WTC11 (cell line): ENCODE measurements at regions not wholly inside any gene's neighbourhood (a gene's known extent, or its start where the extent isn't known, plus 50 kb on each side); places are given as distances from the start of the nearest gene placed in this dataset.

ENCODE experiments used
- ATAC-seq: fragments of 200-7000 bp; cut with Tn5 transposase; 2 replicates; pipeline ENCODE4 v1.10.0; 2021; ENCODE audit warnings: mild to moderate bottlenecking, moderate library complexity
- CTCF ChIA-PET: fragments of 300-600 bp; sonication (Branson Sonifier 250); formaldehyde crosslinking; loops from one replicate; lab custom pipeline; 2021; ENCODE audit warnings: antibody characterized with exemption; lab: Charles Lee
- POLR2A ChIA-PET: fragments of 350-600 bp; sonication (Branson Sonifier 250); formaldehyde crosslinking; loops from one replicate; lab custom pipeline; 2021; ENCODE audit warnings: antibody characterized with exemption; lab: Charles Lee
- DNase-seq: peaks from one replicate; pipeline ENCODE4 v3.0.0; 2021; ENCODE audit warnings: low spot score
- H3K27ac Mint-ChIP-seq: 2 replicates; pipeline ENCODE4 v1.8.0; 2021; ENCODE audit warnings: mixed read lengths
- H3K27me3 Mint-ChIP-seq: 2 replicates; pipeline ENCODE4 v1.8.0; 2021; ENCODE audit warnings: low read depth, mild to moderate bottlenecking, moderate library complexity, mixed read lengths
- H3K36me3 Mint-ChIP-seq: 2 replicates; pipeline ENCODE4 v1.8.0; 2021; ENCODE audit warnings: mixed read lengths
- H3K4me1 Mint-ChIP-seq: 2 replicates; pipeline ENCODE4 v1.8.0; 2022; ENCODE audit warnings: mixed read lengths
- H3K4me3 Mint-ChIP-seq: 2 replicates; pipeline ENCODE4 v1.8.0; 2021; ENCODE audit warnings: mild to moderate bottlenecking, moderate library complexity, mixed read lengths
- H3K9me3 Mint-ChIP-seq: 2 replicates; pipeline ENCODE4 v1.8.0; 2021; ENCODE audit warnings: mixed read lengths
- CBFB ChIP-seq: sonication (generic); formaldehyde crosslinking; IDR thresholded peaks from 2 replicates; pipeline ENCODE4 v1.8.1; 2022; ENCODE audit warnings: mild to moderate bottlenecking, low read depth, missing genetic modification reagents
- JUN ChIP-seq: sonication (generic); formaldehyde crosslinking; IDR thresholded peaks from 2 replicates; pipeline ENCODE4 v1.8.0; 2023; ENCODE audit warnings: mild to moderate bottlenecking, missing genetic modification reagents
- OVOL2 ChIP-seq: fragments of 250-450 bp; sonication (Bioruptor Pico); IDR thresholded peaks from 2 replicates; pipeline ENCODE4 v1.9.0; 2021; ENCODE audit warnings: mild to moderate bottlenecking, borderline replicate concordance
- PRRX2 ChIP-seq: fragments of 250-450 bp; sonication (Bioruptor Pico); IDR thresholded peaks from 2 replicates; pipeline ENCODE4 v1.8.0; 2021; ENCODE audit warnings: mild to moderate bottlenecking
- RORB ChIP-seq: fragments of 250-450 bp; sonication (Bioruptor Pico); IDR thresholded peaks from 2 replicates; pipeline ENCODE4 v1.9.0; 2021; ENCODE audit warnings: mild to moderate bottlenecking
- SMAD3 ChIP-seq: sonication (generic); formaldehyde crosslinking; IDR thresholded peaks from 2 replicates; pipeline ENCODE4 v1.8.0; 2022; ENCODE audit warnings: missing genetic modification reagents, mild to moderate bottlenecking, borderline replicate concordance
- SMAD4 ChIP-seq: sonication (generic); formaldehyde crosslinking; IDR thresholded peaks from 2 replicates; pipeline ENCODE4 v1.8.0; 2022; ENCODE audit warnings: mild to moderate bottlenecking, missing genetic modification reagents
- SOX15 ChIP-seq: fragments of 250-450 bp; sonication (Bioruptor Pico); IDR thresholded peaks from 2 replicates; pipeline ENCODE4 v1.9.0; 2021; ENCODE audit warnings: mild to moderate bottlenecking
- SP1 ChIP-seq: sonication (generic); formaldehyde crosslinking; conservative IDR thresholded peaks from 2 replicates; pipeline ENCODE4 v1.8.1; 2022; ENCODE audit warnings: missing genetic modification reagents
- ZNF317 ChIP-seq: sonication (generic); formaldehyde crosslinking; IDR thresholded peaks from 2 replicates; pipeline ENCODE4 v1.8.1; 2023; ENCODE audit warnings: low read depth, mild to moderate bottlenecking, moderate library complexity, missing genetic modification reagents, borderline replicate concordance
- ZNF416 ChIP-seq: fragments of 250-450 bp; sonication (Bioruptor Pico); IDR thresholded peaks from 2 replicates; pipeline ENCODE4 v1.9.0; 2021; ENCODE audit warnings: mild to moderate bottlenecking, inconsistent platforms
- ZNF423 ChIP-seq: fragments of 250-450 bp; sonication (Bioruptor Pico); IDR thresholded peaks from 2 replicates; pipeline ENCODE4 v2.1.2; 2022; ENCODE audit warnings: mild to moderate bottlenecking, moderate library complexity
- TF ChIP-seq, protein P1 (sequence below): sonication (generic); formaldehyde crosslinking; IDR thresholded peaks from 2 replicates; pipeline ENCODE4 v1.8.0; 2022; ENCODE audit warnings: mild to moderate bottlenecking, missing genetic modification reagents
- TF ChIP-seq, protein P2 (sequence below): sonication (generic); formaldehyde crosslinking; IDR thresholded peaks from 2 replicates; pipeline ENCODE4 v1.8.0; 2022; ENCODE audit warnings: mild to moderate bottlenecking, missing genetic modification reagents
- TF ChIP-seq, protein P3 (sequence below): fragments of 250-450 bp; sonication (Bioruptor Pico); IDR thresholded peaks from 2 replicates; pipeline ENCODE4 v1.9.0; 2021; ENCODE audit warnings: mild to moderate bottlenecking, borderline replicate concordance
- TF ChIP-seq, protein P4 (sequence below): sonication (generic); formaldehyde crosslinking; IDR thresholded peaks from 2 replicates; pipeline ENCODE4 v1.8.1; 2022; ENCODE audit warnings: mild to moderate bottlenecking, moderate library complexity, missing genetic modification reagents
- TF ChIP-seq, protein P5 (sequence below): sonication (generic); formaldehyde crosslinking; IDR thresholded peaks from 2 replicates; pipeline ENCODE4 v1.8.1; 2023; ENCODE audit warnings: mild to moderate bottlenecking, missing genetic modification reagents, borderline replicate concordance
- TF ChIP-seq, protein P6 (sequence below): sonication (generic); formaldehyde crosslinking; IDR thresholded peaks from 2 replicates; pipeline ENCODE4 v1.8.1; 2022; ENCODE audit warnings: low read depth, mild to moderate bottlenecking, moderate library complexity, missing genetic modification reagents, borderline replicate concordance

DNA sequence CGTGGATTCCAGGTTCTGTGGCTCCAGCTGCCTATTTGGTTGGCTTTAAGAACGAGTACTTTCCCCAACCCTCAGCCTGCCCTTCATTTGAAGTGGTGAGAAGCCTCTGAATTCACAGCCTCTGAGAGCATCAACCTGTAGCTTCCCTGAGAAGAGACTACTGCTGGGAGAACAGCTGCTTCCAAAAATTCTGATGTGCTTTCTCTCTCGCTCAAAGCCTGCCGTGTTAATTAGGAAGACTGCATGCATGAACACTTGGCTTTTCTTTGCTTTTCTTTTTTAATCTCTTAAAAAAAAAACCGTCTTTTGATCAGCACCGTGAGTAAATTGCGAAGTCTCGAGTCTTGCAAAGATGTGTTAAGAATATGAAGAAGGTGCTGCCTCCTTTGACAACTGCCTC lies 153.4 kb upstream of the MAP1B start:
- no peak for ATAC-seq
- ChIA-PET CTCF (interaction anchor here (0.6 kb wide), 1 partner anchor 11 kb away, joined by 3 read pairs; no protein-coding TSS in a partner anchor), POLR2A (no interaction called here)
- Mint-ChIP-seq H3K4me1 (peaks cover 27% of the 10 kb centered on the region), H3K27me3 (peaks cover 6% of the 10 kb centered on the region), H3K9me3 (peaks cover 17% of the 10 kb centered on the region), H3K4me3 (no peak overlapping the region), H3K36me3 (peaks cover 8% of the 10 kb centered on the region), H3K27ac (no peak overlapping the region; the same call in 1 of the 2 replicates)
- no peak for DNase-seq
- TF ChIP-seq, protein P1, sequence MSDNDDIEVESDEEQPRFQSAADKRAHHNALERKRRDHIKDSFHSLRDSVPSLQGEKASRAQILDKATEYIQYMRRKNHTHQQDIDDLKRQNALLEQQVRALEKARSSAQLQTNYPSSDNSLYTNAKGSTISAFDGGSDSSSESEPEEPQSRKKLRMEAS (CRISPR knock-in tag), result no peak
- TF ChIP-seq, protein P2, sequence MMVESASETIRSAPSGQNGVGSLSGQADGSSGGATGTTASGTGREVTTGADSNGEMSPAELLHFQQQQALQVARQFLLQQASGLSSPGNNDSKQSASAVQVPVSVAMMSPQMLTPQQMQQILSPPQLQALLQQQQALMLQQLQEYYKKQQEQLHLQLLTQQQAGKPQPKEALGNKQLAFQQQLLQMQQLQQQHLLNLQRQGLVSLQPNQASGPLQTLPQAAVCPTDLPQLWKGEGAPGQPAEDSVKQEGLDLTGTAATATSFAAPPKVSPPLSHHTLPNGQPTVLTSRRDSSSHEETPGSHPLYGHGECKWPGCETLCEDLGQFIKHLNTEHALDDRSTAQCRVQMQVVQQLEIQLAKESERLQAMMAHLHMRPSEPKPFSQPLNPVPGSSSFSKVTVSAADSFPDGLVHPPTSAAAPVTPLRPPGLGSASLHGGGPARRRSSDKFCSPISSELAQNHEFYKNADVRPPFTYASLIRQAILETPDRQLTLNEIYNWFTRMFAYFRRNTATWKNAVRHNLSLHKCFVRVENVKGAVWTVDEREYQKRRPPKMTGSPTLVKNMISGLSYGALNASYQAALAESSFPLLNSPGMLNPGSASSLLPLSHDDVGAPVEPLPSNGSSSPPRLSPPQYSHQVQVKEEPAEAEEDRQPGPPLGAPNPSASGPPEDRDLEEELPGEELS (CRISPR knock-in tag), result no peak
- TF ChIP-seq SMAD3 (no peak), RORB (CRISPR knock-in tag) (no peak), PRRX2 (no peak), OVOL2 (CRISPR knock-in tag) (no peak), CBFB (CRISPR knock-in tag) (no peak), SOX15 (CRISPR knock-in tag) (no peak), ZNF317 (no peak), SMAD4 (no peak), ZNF416 (CRISPR knock-in tag) (no peak), SP1 (no peak), ZNF423 (CRISPR knock-in tag) (no peak), JUN (CRISPR knock-in tag) (no peak)
- TF ChIP-seq, protein P3, sequence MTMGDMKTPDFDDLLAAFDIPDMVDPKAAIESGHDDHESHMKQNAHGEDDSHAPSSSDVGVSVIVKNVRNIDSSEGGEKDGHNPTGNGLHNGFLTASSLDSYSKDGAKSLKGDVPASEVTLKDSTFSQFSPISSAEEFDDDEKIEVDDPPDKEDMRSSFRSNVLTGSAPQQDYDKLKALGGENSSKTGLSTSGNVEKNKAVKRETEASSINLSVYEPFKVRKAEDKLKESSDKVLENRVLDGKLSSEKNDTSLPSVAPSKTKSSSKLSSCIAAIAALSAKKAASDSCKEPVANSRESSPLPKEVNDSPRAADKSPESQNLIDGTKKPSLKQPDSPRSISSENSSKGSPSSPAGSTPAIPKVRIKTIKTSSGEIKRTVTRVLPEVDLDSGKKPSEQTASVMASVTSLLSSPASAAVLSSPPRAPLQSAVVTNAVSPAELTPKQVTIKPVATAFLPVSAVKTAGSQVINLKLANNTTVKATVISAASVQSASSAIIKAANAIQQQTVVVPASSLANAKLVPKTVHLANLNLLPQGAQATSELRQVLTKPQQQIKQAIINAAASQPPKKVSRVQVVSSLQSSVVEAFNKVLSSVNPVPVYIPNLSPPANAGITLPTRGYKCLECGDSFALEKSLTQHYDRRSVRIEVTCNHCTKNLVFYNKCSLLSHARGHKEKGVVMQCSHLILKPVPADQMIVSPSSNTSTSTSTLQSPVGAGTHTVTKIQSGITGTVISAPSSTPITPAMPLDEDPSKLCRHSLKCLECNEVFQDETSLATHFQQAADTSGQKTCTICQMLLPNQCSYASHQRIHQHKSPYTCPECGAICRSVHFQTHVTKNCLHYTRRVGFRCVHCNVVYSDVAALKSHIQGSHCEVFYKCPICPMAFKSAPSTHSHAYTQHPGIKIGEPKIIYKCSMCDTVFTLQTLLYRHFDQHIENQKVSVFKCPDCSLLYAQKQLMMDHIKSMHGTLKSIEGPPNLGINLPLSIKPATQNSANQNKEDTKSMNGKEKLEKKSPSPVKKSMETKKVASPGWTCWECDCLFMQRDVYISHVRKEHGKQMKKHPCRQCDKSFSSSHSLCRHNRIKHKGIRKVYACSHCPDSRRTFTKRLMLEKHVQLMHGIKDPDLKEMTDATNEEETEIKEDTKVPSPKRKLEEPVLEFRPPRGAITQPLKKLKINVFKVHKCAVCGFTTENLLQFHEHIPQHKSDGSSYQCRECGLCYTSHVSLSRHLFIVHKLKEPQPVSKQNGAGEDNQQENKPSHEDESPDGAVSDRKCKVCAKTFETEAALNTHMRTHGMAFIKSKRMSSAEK, result no peak
- TF ChIP-seq, protein P4, sequence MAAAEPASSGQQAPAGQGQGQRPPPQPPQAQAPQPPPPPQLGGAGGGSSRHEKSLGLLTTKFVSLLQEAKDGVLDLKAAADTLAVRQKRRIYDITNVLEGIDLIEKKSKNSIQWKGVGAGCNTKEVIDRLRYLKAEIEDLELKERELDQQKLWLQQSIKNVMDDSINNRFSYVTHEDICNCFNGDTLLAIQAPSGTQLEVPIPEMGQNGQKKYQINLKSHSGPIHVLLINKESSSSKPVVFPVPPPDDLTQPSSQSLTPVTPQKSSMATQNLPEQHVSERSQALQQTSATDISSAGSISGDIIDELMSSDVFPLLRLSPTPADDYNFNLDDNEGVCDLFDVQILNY (CRISPR knock-in tag), result no peak
- TF ChIP-seq, protein P5, sequence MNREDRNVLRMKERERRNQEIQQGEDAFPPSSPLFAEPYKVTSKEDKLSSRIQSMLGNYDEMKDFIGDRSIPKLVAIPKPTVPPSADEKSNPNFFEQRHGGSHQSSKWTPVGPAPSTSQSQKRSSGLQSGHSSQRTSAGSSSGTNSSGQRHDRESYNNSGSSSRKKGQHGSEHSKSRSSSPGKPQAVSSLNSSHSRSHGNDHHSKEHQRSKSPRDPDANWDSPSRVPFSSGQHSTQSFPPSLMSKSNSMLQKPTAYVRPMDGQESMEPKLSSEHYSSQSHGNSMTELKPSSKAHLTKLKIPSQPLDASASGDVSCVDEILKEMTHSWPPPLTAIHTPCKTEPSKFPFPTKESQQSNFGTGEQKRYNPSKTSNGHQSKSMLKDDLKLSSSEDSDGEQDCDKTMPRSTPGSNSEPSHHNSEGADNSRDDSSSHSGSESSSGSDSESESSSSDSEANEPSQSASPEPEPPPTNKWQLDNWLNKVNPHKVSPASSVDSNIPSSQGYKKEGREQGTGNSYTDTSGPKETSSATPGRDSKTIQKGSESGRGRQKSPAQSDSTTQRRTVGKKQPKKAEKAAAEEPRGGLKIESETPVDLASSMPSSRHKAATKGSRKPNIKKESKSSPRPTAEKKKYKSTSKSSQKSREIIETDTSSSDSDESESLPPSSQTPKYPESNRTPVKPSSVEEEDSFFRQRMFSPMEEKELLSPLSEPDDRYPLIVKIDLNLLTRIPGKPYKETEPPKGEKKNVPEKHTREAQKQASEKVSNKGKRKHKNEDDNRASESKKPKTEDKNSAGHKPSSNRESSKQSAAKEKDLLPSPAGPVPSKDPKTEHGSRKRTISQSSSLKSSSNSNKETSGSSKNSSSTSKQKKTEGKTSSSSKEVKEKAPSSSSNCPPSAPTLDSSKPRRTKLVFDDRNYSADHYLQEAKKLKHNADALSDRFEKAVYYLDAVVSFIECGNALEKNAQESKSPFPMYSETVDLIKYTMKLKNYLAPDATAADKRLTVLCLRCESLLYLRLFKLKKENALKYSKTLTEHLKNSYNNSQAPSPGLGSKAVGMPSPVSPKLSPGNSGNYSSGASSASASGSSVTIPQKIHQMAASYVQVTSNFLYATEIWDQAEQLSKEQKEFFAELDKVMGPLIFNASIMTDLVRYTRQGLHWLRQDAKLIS (CRISPR knock-in tag), result no peak
- TF ChIP-seq, protein P6, sequence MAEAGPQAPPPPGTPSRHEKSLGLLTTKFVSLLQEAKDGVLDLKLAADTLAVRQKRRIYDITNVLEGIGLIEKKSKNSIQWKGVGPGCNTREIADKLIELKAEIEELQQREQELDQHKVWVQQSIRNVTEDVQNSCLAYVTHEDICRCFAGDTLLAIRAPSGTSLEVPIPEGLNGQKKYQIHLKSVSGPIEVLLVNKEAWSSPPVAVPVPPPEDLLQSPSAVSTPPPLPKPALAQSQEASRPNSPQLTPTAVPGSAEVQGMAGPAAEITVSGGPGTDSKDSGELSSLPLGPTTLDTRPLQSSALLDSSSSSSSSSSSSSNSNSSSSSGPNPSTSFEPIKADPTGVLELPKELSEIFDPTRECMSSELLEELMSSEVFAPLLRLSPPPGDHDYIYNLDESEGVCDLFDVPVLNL, result no peak
